ENCODE measurements at regions not wholly inside any gene's neighbourhood (a gene's known extent, or its start where the extent isn't known, plus 50 kb on each side); places are given as distances from the start of the nearest gene placed in this dataset.

GRCh38 chr4:11702886-11703557, 274.3 kb upstream of the HS3ST1 start:
- Histone ChIP-seq H3K9me3 (ENCODE audit: severe bottlenecking) (no peaks in the 10 kb centered on the region), H3K4me3 (ENCODE audit: low read depth, low read length) (no peak overlapping the region), H3K27ac (no peak overlapping the region), H3K27me3 (ENCODE audit: insufficient read depth, low read depth, severe bottlenecking) (no peaks in the 10 kb centered on the region), H3K36me3 (no peaks in the 10 kb centered on the region)
- no peak for TF ChIP-seq CTCF (IDR thresholded peaks at IDR 0.05; ENCODE audit: low read depth, low read length)
- DNase-seq = no peak

GRCh38 chr4:11701966-11702725, 273.5 kb upstream of the HS3ST1 start:
- Histone ChIP-seq H3K27me3 (ENCODE audit: insufficient read depth, low read depth, severe bottlenecking) (no peaks in the 10 kb centered on the region), H3K4me3 (ENCODE audit: low read depth, low read length) (no peak overlapping the region), H3K9me3 (ENCODE audit: severe bottlenecking) (no peaks in the 10 kb centered on the region), H3K36me3 (no peaks in the 10 kb centered on the region), H3K27ac (no peak overlapping the region)
- DNase-seq = peak; percentile 36
- TF ChIP-seq CTCF (IDR thresholded peaks at IDR 0.05; ENCODE audit: low read depth, low read length) = no peak

GRCh38 chr4:11700751-11701226, 272.1 kb upstream of the HS3ST1 start:
- no peak for TF ChIP-seq CTCF (IDR thresholded peaks at IDR 0.05; ENCODE audit: low read depth, low read length)
- H3K27ac ChIP-seq = no peak overlapping the region
- no peak overlapping the region for H3K4me3 ChIP-seq (ENCODE audit: low read depth, low read length)
- H3K27me3 ChIP-seq (ENCODE audit: insufficient read depth, low read depth, severe bottlenecking) = no peaks in the 10 kb centered on the region
- no peaks in the 10 kb centered on the region for H3K9me3 ChIP-seq (ENCODE audit: severe bottlenecking)
- no peak for DNase-seq
- H3K36me3 ChIP-seq = no peaks in the 10 kb centered on the region

- H3K36me3 ChIP-seq = no peaks in the 10 kb centered on the region
- TF ChIP-seq CTCF (IDR thresholded peaks at IDR 0.05; ENCODE audit: low read depth, low read length) = no peak
- no peak for DNase-seq
Observed at GRCh38 chr4:11698846-11699590, 270.3 kb upstream of the HS3ST1 start.

GRCh38 chr4:11698033-11698432, 269.3 kb upstream of the HS3ST1 start:
- Histone ChIP-seq H3K27me3 (ENCODE audit: insufficient read depth, low read depth, severe bottlenecking) (no peaks in the 10 kb centered on the region), H3K9me3 (ENCODE audit: severe bottlenecking) (no peaks in the 10 kb centered on the region), H3K4me3 (ENCODE audit: low read depth, low read length) (no peak overlapping the region), H3K36me3 (no peaks in the 10 kb centered on the region), H3K27ac (no peak overlapping the region)
- no peak for DNase-seq
- TF ChIP-seq CTCF (IDR thresholded peaks at IDR 0.05; ENCODE audit: low read depth, low read length) = no peak

More at GRCh38 chr4:11698846-11699590, 270.3 kb upstream of the HS3ST1 start:
- no peak overlapping the region for H3K4me3 ChIP-seq (ENCODE audit: low read depth, low read length)
- H3K27me3 ChIP-seq (ENCODE audit: insufficient read depth, low read depth, severe bottlenecking) = no peaks in the 10 kb centered on the region
- no peaks in the 10 kb centered on the region for H3K9me3 ChIP-seq (ENCODE audit: severe bottlenecking)
- H3K27ac ChIP-seq = no peak overlapping the region
